ENCODE measurements at regions not wholly inside any gene's neighbourhood (a gene's known extent, or its start where the extent isn't known, plus 50 kb on each side); places are given as distances from the start of the nearest gene placed in this dataset.

DNA sequence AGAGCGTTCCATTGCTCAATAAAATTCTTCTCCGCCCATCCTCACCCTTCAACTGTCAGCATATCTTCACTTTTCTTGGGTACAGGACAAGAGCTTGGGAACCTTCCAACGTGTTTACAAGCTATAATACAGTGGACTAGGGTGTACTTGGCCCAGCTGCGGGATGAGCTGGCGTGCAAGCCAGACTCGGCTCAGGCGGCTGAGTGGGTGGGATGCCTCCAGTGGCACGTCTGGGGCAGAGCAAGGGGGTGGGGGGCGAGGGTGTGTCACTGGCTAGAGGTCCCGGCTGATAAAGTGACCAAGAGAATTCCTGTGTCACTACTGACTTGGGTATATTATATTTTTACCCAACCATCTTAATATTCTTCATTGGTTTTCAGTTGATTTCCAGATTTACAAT lies 179.7 kb downstream of the EVA1A start:
- DNase-seq (ENCODE audit: low read depth) = peak; percentile 9

DNA sequence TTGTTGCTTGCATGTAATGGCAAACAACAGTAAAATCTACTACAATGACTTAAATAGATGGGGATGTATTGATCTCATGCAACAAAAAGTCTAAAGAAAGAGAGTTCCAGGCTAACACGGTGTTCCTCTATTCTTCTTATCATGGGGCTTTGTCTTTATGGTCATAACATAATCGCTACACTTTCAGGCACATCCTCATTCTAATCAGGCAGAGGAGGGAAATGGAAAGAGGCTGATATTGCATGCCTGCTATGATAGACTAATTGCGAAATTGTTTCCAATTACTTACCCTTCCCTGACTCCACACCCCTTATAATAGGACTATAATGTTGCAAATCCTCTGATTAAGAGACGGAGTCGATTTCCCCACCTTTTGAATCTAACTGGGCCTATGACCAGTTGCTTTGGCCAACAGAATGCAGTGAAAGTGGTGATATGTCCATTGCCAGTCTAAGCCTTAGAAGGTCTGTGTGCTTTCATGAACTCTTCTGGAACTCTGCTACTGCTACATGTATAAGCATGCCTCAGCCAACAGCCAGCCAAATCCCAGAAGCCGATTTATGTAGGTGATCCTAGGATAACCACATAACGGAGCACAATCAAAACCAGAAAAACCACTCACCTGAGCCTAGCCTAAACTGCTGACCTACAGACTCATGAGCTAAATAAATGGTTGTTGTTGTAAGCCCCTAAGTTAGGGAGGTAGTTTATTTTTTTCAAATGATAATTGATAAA lies 180.3 kb upstream of the TACR1 start:
- no peak for DNase-seq (ENCODE audit: low read depth)

DNA sequence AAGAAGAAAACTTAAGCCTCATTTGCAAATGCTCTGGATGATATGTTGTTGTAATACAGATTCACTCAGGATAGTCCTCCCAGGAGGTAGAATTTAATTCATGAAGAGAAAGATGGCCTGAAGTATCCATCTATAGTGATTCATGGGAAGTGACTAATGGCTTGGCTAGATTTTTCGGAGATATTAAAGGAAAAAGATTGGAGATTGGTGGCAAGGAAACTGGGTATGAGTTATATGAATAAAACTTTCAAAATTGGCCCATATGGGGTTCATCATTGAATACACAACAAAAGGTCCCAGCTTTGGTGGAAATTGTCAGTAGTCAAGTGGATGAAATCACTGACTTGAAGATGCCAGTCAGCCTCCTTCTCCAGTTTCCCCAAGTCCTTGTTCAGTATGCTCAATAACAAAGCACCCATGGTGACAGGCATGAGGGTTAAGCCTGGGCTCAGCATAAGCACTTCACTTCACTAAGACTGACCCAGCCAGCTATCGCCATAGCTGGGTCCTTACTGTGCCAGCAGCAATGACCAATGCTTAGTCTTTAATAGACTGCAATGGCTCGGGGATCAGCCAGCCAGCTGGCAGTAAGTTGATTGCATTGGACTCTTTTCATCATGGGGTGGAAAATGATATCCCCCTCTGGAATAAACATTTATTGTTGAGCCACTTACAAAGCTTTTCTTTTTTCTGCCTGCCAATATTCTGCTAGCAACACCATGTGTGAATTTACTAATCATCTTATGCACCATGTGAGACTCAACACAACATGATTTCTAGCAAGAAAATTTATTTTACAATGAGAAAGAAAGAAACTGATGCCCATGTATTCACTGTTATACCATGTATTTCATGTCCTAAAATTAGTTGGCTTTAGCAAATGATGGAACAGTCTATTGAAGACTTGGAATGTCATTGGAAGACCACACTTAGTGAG lies 176.6 kb upstream of the TACR1 start:
- DNase-seq (ENCODE audit: low read depth) = peak; percentile 16

DNA sequence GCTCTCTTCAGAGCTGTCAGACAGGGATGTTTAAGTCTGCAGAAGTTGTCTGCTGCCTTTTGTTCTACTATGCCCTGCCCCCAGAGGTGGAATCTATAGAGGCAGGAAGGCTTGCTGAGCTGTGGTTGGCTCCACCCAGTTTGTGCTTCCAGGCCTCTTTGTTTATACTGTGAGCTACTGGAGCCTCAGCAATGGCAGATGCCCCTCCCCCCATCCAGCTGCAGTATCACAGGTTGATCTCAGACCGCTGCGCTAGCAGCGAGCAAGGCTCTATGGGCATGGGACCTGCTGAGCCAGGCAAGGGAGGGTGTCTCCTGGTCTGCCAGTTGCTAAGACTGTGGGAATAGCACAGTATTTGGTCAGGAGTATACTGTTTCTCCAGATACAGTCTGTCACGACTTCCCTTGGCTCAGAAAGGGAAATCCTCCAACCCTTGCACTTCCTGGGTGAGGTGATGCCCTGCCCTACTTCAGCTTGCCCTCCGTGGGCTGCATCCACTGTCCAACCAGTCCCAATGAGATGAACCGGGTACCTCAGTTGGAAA lies 175.2 kb upstream of the TACR1 start:
- DNase-seq (ENCODE audit: low read depth) = peak; percentile 46

DNA sequence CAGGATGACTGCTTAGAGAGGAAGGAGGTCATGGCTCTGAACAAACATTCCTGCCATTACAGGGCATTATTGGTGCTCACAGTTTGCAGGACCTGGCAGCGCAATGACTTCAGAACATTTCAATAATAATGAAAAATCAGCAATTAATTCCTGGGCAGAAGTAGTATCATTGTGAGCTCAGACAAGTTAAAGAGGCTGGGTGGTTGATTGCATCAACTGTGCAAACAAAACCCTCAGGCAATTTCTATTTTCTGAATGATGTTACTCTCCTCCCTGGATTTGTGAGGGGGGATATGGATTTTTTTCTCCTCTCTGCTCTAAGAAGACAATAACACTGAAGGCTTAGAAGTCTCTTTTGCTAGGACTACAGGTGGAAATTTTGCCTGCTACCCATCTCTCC lies 168.1 kb upstream of the TACR1 start:
- DNase-seq (ENCODE audit: low read depth) = no peak

DNA sequence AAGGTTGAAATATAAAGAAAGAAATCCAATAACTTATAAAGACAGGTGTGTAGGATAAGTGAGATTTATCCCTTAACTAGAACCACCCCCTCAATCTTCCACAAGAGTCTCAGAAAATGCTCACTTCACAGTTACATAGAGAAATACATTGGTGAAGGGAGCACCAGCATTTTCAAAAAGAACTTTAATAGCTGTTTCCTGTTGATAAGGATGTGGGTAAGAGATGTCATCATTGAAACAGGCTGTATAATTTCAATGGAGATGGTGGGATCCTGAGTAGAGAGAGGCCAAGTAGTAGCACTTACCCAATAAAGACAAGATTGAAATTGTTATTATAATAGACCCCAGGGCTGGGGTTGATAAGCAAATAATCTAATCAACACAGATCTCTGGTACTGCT lies 162.2 kb upstream of the TACR1 start:
- no peak for DNase-seq (ENCODE audit: low read depth)

DNA sequence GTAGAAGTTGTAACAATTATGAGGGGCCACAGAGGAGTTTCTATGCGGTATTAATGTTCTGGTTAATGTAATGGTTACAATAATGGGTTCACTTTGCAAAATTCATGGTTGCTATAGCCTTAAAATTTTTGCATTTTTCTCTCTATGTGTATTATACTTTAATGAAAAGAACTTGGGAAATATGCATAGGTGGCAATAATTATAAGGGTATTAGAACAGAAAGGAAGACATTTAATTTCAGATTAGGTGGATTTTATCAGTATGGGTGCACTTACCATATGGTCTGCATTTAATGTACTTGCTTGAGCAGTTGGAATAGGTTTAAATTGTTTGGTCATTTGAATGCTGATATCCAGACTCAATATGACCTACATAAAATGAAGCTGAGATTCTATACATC lies 161.6 kb upstream of the TACR1 start:
- no peak for DNase-seq (ENCODE audit: low read depth)

DNA sequence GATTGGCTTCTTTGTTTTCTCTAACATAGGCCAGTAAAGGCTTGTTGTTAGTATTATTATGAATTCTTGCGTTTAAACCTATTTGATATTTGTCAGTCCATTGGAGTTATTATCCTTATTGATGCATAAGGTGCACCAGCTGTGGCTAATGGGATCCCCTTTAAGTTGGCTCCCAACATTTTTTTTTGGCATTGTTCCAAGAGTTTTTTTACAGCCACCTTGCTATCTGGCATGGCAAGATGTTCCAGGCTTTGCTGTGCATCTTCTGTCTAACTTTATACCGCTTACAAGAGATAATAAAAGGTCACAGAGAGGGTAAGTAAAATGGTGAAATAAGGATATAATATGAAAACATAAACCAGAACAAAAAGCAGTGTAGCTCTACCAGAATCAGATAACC lies 157.5 kb upstream of the TACR1 start:
- no peak for DNase-seq (ENCODE audit: low read depth)

DNA sequence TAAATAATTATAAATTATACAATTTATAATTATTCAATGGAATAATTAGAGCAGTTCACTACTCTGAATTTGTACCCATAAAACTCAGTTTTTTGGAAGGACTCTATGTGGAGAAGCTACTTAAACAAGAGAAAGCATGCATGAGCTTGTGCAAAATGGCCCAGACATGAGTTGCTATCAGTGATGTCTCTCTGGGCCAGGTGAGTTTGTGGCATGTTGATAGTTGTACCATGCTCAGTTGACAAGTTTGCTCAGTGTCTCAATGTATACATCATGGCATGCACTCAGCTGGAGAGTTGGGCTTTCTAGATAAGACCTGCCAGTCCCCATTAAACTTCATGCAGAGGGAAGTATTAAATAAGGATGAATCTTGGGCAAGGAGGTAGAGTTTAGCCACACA lies 153.8 kb upstream of the TACR1 start:
- no peak for DNase-seq (ENCODE audit: low read depth)

DNA sequence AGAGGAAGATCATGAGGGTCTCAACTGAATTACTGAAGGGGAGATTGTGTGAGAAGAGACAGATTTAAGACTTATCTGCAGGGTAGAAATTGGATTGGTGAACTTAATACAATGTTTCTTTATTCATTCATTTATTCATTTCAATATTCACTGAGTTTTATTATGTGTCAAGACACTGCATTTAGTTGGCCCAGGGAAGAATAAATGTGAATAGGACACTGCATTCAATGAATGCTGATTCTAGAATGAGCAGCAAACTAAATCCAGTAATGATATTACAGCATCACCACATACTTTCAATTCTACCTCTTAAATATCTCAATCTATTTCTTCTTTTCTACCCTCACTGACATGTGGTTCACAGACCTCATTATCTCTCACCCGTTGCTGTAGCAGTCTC lies 149.0 kb upstream of the TACR1 start:
- DNase-seq (ENCODE audit: low read depth) = no peak

DNA sequence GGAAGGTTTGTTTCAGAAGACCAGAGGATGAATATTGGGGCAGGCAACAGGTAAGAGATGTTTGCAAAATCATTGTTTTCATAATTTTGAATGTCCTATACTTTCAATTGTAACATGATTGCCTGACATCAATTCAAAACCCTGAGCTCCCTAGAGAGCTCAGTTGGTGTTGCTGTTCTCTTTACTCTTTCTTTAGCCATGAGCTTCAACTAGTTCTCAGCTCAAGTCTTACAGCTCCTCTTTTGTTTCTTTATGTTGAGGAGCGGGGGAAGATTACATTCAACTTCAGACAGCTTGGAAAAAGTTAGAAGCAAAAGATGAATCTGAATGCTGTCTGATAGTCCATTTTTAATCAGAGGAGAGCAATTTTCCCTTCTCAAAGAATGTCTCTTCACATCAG lies 144.8 kb upstream of the TACR1 start:
- no peak for DNase-seq (ENCODE audit: low read depth)

DNA sequence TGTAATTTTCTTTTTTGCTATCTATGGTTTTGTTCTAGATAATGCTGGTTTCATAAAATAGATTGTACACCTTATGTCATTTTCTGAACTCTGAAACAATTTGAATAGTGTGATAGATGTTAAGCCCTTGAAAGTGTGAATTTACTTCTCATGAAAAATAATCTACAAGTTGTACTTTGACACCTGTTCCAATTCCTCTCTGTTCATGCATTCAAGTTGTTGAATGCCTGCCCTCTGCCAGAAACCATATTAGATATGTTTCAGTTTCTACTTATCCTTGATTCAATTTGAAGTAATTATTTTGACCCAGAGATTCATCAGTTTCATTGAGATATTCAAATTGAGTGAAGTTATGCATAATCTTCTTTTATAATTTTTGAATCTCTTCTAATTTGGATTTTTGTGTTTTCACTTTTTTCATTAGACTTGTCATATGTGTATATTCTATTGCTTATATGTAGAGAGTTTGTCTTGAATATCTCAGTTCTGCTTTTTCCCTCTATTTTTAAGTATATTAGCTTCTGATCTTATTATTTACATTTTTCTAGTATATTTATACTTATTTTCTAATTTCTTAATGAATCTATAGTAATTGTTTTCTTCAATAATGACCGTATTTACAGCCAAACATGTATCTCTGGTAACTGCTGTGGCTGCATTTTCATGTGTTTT lies 143.3 kb upstream of the TACR1 start:
- no peak for DNase-seq (ENCODE audit: low read depth)

DNA sequence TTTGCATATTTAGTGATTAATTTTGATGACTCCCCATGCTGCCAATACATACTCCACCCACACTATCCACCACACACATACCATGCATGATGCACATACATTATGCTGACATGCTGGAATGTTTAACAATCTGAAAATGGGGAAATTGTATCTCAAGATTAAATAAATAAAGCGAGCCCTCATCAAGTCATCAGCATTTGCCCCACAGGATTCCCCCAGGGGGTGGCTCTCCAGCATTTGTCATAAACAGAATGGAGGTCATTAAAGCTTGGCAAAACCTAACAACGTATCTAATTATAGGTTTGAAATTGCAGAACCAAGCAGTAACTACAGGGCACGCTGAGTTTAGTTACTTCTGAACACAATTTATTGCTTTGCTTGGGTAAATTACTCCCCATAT lies 141.2 kb upstream of the TACR1 start:
- peak; percentile 57 for DNase-seq (ENCODE audit: low read depth)

DNA sequence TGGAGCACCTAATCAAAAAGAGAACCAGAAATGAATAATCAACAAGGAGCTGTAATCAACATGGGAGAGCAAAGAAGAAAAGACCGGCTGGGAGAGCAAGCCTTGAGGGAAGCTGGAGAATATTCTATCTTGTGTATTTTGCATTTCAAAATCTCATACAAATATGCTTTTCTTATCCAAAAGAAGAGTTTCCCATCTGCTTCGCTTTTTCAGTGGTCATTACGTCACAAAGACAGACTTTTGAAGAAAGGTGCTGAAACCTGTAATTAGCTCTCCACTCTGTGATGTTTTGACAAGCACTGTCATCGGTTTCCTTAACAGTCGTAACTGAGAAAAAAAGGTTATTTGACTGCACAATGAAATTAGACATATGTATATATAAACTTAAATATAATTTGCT lies 139.1 kb upstream of the TACR1 start:
- no peak for DNase-seq (ENCODE audit: low read depth)

DNA sequence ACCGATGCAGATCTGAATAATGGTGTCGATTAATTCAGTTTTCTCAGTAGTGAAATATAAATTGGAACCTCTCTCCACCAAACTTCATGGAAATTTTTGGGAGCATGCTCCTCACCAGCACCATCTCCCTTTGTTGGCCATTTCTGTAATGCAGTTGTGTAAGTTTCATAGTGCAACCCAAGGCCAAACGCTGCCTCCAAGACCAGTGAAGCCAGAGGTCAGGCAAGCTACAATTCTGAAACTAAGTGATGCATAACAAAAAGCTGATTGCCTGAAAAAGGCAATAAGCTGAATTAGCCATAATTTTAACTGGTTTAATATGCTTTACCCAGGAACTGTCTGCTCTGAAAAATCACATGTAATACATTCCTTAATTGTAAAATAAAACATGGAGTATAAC lies 138.3 kb upstream of the TACR1 start:
- DNase-seq (ENCODE audit: low read depth) = no peak

DNA sequence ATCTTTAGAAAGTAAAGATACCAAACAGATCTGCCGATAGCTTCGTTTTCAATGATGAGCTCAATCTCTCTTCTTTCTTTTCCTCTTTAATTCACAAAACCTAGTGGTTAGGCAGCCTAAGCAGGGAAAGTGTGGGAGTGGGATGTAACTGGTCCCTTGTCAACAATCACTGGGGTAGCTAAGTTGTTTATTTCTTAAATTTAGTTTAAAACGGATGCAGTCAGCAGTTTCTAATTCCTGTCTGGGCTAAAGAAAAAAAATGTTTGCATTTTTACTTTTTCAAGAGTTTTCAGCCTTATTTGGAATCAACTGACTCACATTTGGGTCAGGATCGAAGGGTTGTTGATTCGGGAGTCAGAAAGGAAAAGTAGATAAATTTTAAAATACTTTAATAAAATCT lies 137.7 kb upstream of the TACR1 start:
- no peak for DNase-seq (ENCODE audit: low read depth)

DNA sequence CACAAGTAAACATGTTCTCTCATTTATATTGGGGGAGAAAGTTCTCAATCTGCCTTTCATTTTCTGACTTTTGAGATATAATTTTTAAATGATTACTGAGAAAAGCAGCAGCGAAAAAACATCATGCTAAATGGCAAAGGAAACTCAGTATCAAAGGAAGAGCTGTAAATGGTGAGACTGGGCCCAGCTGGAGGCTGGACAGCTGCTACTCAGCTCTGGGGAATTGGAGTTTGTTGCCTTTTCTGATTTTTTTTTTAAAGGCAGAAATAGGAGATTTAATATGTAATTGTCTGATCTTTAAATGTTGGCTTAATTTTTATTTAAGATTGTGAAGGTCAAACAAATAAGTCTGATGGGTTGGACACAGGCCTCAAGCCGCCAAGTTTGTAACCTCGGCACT lies 137.1 kb upstream of the TACR1 start:
- DNase-seq (ENCODE audit: low read depth) = no peak

DNA sequence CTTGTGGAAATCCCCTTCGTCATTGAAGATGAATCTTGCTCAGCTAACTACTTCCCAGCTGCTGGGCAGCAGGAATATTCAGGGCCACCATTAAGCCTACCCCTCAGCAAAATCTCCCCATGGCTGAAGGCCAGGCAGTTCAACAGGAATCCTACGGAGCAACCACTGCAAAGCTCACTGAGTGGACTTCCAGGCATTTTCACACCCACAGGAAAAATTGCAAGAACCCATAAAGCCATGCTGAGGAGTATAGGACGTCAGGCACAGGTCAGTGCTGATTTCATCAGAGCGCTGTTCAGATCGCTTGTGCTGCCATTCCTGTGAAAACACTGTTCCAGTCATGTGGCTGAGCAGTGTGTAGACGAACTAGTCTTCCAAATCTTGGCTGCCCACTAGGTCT lies 134.8 kb upstream of the TACR1 start:
- no peak for DNase-seq (ENCODE audit: low read depth)

DNA sequence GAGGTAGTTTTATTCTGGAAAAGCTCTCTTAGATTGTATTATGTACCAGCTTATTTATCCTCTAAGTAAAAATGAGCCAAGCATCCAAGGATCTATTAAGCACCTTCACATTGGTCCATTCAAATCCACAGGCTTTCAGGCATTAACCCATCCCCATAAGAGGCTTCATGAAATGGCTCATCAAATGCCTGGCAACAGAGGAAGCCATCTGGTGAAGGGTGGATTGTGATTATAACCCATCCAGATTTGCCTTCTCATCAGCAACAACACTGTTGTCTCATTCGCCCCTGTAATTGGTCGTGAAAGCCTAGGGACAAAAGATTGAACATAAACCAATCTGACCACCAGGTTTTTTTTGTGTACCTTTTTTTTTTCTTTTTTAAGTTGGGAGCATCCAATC lies 134.3 kb upstream of the TACR1 start:
- no peak for DNase-seq (ENCODE audit: low read depth)

DNA sequence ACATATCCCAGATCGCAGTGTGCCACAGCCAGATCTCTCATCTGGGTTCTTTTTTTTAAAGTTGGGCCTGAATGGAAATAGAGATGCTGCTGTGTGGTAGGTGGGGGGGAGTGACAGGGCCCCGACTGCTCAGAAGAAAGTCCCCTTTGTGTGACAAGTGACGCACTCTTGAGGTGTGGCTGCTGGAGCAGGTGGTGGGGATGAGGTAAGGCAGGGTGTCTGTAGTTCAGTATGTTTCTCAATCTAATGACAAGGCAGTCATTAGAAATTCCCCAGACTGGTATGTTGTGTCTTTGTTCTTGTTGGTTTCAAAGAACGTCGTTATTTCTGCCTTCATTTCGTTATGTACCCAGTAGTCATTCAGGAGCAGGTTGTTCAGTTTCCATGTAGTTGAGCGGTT lies 128.8 kb upstream of the TACR1 start:
- DNase-seq (ENCODE audit: low read depth) = no peak

DNA sequence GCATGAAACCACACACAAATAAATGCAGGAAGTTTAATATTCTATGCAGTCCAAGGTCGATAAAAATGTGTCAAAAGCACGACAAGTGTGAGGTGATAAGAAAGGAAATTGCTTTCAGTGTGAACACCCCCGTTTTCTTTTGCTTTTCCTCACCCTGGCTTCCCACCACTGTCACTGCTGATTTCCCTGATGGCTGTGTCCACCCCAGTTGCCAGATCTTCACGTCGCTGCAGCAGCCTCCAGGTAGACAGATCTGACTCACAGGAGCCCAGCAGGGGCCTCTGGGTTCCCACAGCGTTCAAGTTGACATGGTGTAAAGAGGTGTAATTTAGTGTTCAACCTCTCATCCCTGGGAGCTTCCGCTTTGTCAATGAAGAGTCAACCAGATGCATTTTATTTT lies 128.0 kb upstream of the TACR1 start:
- no peak for DNase-seq (ENCODE audit: low read depth)

DNA sequence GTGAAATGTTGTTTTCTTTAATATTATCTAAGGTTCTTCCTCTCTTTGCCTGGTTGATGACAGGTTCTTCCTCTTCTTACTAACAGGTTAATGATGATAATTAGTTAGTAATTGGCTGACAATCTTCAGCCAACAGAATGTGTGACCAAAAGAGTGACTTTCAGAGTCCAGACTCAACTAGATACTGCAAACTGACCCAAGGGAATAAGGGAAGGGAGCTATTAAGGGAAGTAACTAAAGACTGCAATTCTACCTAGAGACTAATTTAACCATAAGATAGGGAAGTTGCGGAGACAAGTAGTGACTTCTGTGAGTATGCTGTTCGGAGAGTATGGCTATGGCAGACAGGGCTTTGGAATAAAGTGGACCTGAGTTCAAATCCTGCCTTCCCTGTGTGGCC lies 127.3 kb upstream of the TACR1 start:
- DNase-seq (ENCODE audit: low read depth) = no peak

DNA sequence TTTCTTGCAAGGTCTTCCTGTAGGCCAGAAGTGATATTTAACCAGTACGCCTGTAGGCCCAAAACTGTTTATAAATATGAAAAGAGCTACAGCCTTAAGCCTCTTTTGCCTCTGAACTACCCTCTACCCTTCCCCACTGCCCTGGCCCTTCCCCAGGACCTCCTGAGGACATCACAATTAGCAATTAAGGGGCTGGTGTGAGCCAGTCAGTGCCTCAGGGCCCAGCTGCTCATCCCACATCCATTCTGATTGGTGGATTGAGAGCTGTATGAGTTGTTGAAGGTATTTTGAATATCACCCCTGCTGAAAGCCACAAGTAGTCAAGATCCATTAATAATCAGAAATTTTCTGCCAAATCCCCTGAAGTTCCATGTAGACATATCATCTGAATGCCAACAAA lies 126.3 kb upstream of the TACR1 start:
- no peak for DNase-seq (ENCODE audit: low read depth)

All from Daoy (cell line).